HT1080 (cell line): ENCODE measurements at regions not wholly inside any gene's neighbourhood (a gene's known extent, or its start where the extent isn't known, plus 50 kb on each side); places are given as distances from the start of the nearest gene placed in this dataset.

Source experiments
- DNase-seq: peaks from one replicate; pipeline ENCODE4 v3.0.0-alpha.2; 2015; ENCODE audit warnings: low read depth

- no peak for DNase-seq
These were observed 204.3 kb downstream of the TFAP2C start for GRCh38 chr20:56833427-56833826.

DNA sequence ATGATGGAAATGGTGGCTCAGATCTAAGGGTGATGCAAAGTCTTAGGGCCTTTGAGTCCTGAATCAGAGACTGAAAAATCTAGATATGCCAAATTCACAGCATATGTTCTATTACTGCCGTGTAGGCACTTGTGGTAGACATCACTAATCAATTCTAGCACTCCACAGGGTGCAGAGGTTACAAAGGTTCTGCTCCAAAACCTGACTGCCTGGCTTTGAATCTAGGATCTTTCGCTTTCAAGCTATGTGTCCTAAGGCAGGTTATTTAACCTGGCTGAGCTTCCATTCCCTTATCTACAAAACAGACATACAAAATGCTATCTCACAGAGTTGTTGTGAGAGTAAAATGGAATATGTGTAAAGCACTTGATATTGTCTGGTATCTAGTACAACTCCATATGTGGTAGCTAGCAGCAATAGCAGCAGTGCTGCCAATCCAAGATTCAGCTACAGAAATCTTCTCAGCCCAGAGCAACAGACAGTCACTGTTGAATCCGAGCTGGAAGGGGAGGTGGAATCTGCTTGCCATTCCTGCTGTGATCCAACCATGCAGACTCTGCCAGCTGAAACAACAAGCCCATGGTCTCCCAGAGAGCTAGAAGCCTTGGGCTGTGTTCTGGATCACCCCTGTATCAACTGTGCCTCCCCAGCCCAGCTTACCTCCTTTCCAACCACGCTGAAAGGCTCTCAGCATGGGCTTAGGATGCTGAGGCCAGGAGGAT is 206.9 kb downstream of the TFAP2C start:
- no peak for DNase-seq

GRCh38 chr20:56839222-56839621 is 210.1 kb downstream of the TFAP2C start:
- no peak for DNase-seq

DNA sequence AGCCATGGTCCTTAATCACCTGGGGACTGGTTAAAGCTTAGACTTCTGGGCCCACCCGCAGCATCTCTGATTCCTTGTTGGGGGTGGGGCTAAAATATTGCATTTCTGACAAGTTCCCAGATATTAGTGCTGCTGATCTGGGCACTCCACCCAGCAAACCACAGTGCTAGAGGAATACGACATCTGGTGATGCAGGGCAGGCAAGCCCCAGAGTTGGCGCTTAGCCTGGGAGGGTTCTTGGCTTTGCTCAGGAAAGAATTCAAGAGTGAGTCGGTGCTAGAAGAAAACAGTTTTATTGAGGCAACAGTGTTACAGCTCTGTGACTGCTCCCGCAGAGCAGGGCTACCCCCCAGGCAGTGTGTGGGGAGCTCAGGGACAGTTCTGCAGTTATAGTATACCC is 210.7 kb downstream of the TFAP2C start:
- DNase-seq, result no peak

GRCh38 chr20:56840716-56841261 is 211.7 kb downstream of the TFAP2C start:
- no peak for DNase-seq

DNA sequence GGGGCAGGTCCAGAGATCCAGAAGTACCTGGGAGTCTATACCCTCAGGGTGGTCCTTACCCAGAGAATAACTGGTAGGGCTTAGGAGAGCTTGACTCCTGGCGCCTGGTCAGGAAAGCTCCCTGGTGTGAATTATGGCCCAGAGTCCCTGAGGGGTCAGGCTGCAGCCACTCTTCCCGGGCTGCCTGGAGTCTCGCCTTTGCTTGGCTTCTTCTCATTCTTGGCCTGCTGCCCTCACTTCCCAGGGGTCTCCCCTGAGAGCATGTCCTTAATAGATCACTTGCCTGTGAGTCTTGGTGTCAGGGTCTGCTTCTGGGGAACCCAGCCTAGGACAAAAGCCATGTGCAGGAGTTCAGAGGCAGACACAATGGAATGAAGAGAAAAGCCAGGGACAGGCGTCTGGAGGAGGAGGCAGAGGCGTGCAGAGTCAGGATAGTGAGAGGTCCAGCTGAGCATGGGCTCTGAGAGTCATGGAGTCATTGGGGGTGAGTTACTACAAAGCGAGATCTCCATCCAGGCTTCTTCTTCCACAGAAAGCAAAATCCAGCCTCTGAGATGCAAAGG is 212.3 kb downstream of the TFAP2C start:
- no peak for DNase-seq

GRCh38 chr20:56842056-56842455 is 212.9 kb downstream of the TFAP2C start:
- no peak for DNase-seq

- no peak for DNase-seq
These were observed 214.3 kb downstream of the TFAP2C start for GRCh38 chr20:56843386-56843785.

- peak; percentile 28 for DNase-seq
These were observed 214.7 kb downstream of the TFAP2C start for GRCh38 chr20:56843817-56844216.

DNA sequence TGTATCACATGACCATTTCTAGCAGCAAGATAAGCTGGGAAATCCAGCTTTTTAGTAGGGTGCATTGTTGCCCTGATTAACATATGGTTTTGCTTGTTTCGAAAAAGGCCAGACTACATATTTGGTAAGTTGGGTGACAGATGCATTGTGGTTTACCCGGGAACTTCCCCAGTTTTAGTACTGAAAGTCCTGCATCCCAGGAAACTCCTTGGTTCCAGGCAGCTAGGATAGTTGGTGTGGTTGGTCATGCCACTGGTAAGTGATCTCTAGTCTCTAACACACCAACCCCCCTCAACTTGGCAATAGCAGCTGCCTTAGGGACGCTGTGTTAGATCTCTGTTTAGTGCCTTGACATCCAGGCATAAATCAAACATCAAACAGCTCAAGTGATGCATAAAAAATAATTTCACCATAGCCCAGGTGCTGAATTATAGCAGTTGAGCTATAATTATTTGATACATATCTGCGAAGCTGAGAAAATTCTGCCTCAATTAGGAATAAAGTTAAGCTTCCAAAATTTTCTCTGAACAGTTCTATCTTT is 216.5 kb downstream of the TFAP2C start:
- DNase-seq, result no peak

DNA sequence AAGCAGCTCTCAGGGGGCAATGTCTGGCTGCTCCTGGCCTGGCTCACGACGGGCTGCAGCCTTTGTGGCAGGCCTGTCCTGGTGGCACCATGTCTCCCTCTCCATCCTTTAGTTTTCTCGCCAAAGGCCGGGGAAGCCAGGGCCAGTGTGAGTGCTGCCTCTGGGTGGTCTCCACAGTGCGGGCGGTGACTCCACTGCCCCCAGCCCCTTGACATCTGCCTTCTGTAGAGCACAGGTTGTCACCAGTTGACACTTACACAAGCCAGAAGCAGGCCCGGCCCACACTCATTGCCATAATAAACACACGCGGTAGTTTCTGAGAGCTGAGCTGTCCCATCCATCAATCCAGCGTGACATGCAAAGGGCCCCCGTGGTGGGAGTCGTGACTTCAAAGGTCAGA is 219.5 kb downstream of the TFAP2C start:
- no peak for DNase-seq

DNA sequence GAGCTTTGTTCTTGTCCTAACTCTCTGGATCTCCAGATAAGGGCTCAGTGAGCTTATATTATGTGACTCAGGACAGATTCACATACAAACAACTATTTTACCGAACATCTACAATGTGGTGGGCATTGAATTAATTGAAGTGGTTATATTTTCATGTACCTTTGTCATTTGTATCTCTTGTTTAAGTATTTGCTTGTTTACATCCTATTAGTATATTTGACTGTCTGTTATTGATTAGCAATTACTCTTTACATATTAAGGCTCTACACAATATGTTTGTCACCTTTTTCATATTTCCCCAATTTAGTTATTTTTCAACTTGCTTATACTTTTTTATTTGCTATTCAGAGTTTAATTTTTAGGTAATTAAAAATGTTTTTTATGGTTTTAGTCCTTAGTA is 222.4 kb downstream of the TFAP2C start:
- DNase-seq, result no peak

GRCh38 chr20:56855708-56856107 is 226.6 kb downstream of the TFAP2C start:
- DNase-seq, result no peak

DNA sequence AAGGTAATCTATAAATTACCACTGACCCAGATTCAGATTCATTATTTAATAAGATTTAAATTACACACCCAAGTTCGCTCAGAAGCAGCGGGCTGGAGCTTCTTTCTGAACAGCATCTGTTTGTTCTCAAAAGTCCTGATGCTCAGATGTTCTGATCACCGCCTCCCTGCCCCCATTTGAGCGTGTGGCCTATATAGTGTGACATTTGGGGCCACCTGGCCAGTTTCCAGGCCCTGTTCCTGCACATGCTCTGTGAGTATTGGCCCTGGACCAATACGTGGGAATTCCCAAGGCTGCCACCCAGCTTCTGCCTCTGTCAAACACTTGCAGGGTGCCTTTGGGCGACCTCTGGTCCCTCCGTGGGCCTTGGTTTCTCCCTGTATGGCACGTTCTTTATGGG is 228.8 kb downstream of the TFAP2C start:
- DNase-seq, result no peak

DNA sequence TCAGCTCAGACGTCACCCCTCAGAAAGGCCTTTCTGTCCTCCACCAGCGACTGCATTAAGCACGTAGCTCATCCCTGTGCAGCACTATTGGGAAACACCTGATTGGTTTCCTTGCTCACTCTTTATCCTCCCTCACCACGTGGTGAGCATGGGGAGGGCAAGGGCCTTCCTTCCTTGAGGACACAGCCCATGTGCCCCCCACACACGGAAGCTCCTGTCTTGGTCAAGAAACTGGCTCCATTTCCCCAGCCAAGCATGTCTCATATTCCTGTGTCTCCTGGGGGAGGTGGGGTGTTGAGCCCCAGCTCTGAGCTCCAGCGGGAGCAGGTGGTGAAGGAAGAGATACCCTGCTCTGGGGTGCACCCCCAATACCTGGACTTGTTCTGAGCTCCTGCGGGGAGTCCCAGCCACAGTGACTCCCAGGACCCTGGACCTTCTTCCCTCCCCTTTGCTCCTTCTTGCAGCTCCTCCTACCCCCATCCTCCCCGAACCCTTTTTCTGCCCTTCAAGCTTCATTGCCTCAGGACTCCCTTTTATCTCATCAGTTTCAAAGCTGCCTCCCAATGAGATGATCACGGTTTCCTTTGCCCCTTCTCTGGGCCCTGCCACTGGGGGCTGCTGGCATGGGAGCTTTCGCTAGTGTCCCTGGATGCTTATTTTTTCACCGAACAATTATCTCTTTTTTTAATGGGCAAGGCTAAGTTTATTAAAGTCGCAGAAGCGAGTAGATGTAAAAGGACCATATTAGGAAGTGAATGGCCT is 230.1 kb downstream of the TFAP2C start:
- no peak for DNase-seq

DNA sequence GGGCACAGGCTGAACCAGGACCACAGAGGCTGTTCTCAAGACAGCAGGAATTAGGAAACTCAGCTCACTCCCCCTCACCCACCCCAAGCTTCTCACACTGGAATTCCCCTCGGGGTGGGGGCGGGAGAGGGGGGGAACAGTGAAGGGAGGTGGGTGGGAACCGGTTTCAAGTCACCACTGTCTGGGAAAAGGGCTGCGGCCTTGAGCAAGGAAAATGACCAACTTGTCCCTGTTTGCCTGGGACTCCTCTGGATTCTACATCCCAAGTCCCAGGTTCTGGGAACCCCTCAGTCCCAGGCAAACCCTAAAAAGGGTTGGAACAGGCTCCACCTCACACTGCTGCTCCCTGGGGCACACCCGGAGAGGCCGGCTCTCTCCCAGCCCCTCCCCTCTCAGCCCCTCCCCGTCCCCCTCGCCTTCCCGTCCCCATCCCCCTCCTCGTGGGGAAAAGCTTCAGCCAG is 230.7 kb downstream of the TFAP2C start:
- no peak for DNase-seq

GRCh38 chr20:56860413-56860812 is 231.3 kb downstream of the TFAP2C start:
- DNase-seq, result no peak

DNA sequence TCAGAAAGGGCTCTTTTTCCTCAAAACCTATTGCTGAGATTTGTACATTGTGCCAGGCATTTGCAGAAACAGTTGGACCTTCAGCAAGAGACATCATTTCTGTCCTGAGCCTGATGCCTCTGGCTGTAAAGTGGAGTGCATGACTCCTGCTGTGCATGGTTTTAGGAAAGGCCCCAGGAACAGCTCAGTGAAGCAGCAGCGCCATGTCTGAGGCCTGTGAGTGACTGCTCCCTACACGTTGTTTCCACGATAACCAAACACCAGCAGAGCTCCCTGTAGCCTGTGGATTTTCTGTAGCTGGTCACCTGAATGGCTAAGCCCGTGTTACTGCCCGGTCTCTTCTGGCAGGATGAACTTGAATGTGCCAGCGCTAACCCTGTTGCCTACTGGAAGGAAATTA is 232.5 kb downstream of the TFAP2C start:
- no peak for DNase-seq

GRCh38 chr20:56865055-56865454 is 235.9 kb downstream of the TFAP2C start:
- DNase-seq, result no peak

DNA sequence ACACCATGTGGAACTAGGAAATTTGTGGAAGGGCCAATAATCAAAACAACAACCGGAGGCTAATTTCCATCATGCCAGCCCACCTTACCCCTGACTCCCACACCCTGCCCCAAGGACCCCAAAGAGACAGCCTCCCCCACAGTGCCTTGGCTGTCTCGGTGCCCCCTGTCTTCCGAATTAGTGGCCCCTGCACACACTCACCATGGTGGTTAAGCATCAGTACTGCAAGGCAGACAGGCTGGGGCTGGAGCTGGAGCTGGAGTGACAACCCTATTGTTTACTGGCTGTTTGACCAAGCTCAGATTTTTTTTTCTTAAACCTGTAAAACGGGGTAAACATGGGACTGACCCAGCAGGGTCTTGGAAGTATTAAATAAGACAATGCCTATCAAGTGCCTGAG is 238.0 kb downstream of the TFAP2C start:
- no peak for DNase-seq

DNA sequence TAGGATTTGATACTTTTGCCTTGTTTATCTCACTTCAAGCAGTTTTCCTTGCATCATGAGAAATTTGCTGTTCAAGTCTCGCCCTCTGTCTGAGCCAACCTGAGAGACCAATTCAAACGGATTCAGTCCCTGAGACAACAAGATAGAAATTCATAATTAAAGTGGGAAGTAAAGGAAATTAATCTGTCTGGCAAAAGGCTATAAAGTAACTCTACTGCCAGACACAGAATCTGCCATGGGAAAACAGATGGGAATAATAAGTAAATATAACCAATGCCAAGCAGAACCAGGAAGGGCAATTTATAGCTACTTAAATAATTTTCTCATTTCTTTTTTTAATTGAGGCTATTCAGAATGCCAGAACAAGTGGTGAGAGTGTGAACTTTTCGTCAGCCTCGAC is 239.6 kb downstream of the TFAP2C start:
- no peak for DNase-seq

DNA sequence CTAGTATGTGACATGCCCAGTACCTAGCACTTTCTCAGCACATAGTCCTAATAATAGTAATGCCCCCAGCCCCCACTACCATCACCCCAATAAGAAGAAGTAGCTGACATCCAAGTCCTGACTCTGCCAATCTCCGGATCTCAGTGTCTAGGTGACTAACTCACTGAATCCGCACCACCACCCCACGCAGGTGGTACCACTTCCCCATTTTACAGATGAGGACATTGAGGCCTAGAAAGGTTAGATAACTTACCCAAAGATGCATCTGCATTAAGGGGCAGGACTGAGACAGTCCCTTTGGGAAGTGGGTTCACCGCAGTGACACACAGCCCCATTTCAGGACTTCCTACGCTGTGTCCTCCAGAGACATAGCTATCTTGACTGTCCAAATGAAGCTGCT is 241.2 kb downstream of the TFAP2C start:
- no peak for DNase-seq
